ENCODE measurements at regions not wholly inside any gene's neighbourhood (a gene's known extent, or its start where the extent isn't known, plus 50 kb on each side); places are given as distances from the start of the nearest gene placed in this dataset.

GRCh38 chr6:125480571-125480970, 178.8 kb upstream of the HDDC2 start:
- no peak overlapping the region for H3K4me3 ChIP-seq (ENCODE audit: low read length)
- no peak for DNase-seq (ENCODE audit: low read depth, low spot score)

- no peak for DNase-seq (ENCODE audit: low read depth, low spot score)
- H3K4me3 ChIP-seq (ENCODE audit: low read length), result no peak overlapping the region
Observed at GRCh38 chr6:125481056-125481455, 179.3 kb upstream of the HDDC2 start.

GRCh38 chr6:125485757-125486156, 184.0 kb upstream of the HDDC2 start:
- no peak overlapping the region for H3K4me3 ChIP-seq (ENCODE audit: low read length)
- no peak for DNase-seq (ENCODE audit: low read depth, low spot score)

- DNase-seq (ENCODE audit: low read depth, low spot score), result no peak
- H3K4me3 ChIP-seq (ENCODE audit: low read length), result no peak overlapping the region
Observed at GRCh38 chr6:125486881-125487280, 185.1 kb upstream of the HDDC2 start.

GRCh38 chr6:125489579-125490285, 188.0 kb upstream of the HDDC2 start:
- H3K4me3 ChIP-seq (ENCODE audit: low read length), result no peak overlapping the region
- DNase-seq (ENCODE audit: low read depth, low spot score), result no peak

- no peak overlapping the region for H3K4me3 ChIP-seq (ENCODE audit: low read length)
- DNase-seq (ENCODE audit: low read depth, low spot score), result no peak
Observed at GRCh38 chr6:125491860-125492618, 190.3 kb upstream of the HDDC2 start.

DNA sequence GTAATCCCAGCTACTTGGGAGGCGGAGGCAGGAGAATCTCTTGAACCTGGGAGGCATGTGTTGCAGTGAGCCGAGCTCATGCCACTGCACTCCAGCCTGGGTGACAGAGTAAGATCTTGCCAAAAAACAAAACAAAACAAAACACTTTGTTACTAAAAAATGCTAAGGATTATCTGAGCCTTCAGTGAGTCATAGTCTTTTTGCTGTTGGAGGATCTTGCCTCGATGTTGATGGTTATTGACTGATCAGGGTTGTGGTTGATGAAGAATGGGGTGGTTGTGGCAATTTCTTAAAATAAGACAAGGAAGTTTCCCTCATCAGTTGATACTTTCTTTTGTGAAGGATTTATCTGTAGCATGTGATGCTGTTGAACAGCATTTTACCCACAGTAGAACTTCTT, 196.8 kb upstream of the HDDC2 start:
- no peak overlapping the region for H3K4me3 ChIP-seq (ENCODE audit: low read length)
- no peak for DNase-seq (ENCODE audit: low read depth, low spot score)

DNA sequence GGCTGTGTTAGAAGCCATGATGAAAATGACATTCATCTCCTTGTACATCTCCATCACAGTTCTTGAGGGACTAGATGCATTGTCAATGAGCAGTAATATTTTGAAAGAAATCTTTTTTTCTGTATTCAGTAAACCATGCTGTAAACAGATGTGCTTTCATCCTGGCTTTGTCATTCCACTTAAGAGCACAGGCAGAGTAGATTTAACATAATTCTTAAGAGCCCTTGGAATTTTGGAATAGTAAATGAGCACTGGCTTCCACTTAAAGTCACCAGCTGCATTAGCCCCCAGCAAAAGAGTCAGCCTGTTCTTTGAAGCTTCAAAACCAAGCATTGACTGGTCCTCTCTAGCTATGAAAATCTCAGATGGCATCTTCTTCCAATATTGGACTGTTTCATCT, 197.8 kb upstream of the HDDC2 start:
- DNase-seq (ENCODE audit: low read depth, low spot score), result no peak
- H3K4me3 ChIP-seq (ENCODE audit: low read length), result no peak overlapping the region

DNA sequence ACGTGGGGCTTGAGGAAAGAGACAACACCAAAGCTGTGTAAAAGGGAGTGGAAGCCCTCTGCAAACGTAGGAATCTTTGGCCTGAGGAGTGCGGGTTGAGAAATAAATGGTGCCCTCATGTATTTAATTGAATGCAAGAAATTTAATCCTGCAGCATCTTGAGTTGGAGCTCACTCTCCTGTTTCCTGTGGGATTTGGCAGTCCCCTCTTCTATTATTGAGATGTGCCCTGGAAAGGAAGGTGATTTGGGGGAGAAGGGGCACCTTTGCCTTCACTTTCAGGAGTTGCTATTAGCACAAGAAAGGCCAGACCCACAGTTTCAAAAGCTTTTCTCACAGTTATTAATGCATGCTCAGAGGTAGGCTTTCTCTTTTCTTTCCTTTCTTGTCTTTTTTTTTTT, 201.4 kb upstream of the HDDC2 start:
- no peak overlapping the region for H3K4me3 ChIP-seq (ENCODE audit: low read length)

GRCh38 chr6:125507987-125508655, 206.4 kb upstream of the HDDC2 start:
- H3K4me3 ChIP-seq (ENCODE audit: low read length), result no peak overlapping the region

More for the DNA sequence above, 201.4 kb upstream of the HDDC2 start:
- DNase-seq (ENCODE audit: low read depth, low spot score), result no peak

DNA sequence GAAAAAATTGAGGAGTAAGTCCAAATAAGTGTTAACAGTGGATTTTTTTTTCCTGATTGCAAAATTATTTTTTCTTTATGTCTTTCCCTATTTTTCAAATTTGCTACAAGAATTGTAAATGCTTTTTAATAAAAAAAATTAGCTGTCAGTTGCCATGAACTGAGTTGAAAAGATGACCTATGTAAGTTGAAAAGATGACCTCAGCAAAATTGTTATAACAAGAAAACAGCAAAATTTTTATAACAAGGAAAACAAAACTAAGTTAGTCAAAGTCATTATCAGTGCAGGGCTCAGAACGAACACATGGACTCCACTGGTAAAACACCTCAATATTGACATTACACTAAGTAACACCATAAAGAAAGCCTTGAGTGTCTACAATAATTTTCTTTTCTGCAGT, 207.0 kb upstream of the HDDC2 start:
- no peak overlapping the region for H3K4me3 ChIP-seq (ENCODE audit: low read length)

More at GRCh38 chr6:125507987-125508655, 206.4 kb upstream of the HDDC2 start:
- peak; percentile 2 for DNase-seq (ENCODE audit: low read depth, low spot score)

DNA sequence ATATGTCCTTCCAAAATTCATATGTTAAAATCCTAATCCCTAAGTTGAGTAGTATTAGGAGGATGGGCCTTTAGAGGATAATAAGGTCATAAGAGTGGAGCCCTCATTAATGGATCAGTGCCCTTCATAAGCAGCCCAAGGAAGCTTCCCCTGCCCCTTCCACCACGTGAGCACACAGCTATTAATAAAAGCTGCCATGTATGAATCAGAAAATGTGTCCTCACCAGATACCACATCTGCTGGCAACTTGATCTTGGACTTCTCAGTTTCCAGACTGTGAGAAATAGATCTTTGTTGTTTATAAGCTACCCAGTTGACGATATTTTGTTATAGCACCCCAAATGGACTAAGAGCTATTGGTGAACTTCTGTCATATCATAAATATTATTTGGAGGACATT, 207.7 kb upstream of the HDDC2 start:
- DNase-seq (ENCODE audit: low read depth, low spot score), result no peak
- no peak overlapping the region for H3K4me3 ChIP-seq (ENCODE audit: low read length)

More for the DNA sequence above, 207.0 kb upstream of the HDDC2 start:
- no peak for DNase-seq (ENCODE audit: low read depth, low spot score)

DNA sequence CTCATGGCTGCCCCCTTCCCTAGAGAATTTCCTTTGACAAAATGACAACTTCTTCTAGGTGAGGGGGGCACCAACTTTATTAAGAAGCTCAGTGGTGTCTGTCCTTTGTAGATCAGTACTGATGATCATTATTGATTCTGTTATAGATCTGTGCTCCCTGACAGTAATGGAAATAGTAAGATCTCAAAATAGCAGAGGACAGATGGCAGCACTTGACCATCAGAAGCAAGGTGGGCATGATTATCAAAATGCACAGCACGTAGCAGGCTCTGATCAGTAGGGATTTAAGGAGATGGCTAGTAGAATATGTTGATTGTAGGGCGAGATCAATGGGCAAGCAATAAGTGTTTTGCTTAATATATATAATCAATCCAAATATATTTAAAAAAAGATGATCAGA, 208.6 kb upstream of the HDDC2 start:
- no peak for DNase-seq (ENCODE audit: low read depth, low spot score)
- no peak overlapping the region for H3K4me3 ChIP-seq (ENCODE audit: low read length)

DNA sequence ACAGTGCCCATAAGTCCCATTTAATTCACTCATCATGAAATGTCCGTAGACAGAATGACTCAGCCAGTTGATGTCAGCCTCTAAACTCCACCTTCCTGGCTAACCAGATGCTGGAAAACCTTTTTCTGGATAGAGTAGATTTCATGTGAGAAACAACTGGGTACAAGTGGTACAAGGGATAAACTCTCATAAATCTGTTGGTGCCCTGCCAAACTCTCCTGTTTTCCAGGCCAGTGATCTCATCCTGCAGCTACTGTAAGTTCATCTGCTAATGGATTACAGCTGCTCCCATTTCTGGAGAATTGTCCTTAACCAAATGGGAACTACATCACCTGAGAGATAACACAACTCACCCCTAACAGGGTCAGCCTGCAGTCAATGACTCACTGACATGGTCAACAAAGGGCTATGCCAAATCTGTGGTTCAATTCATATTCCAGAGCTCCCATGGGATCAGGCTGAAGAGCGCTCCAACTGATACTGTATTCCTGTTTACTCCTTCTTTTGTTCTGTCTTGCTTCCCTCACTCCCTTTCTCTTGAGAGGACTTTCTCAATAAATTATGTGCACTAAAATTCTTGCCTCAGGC, 210.1 kb upstream of the HDDC2 start:
- no peak for DNase-seq (ENCODE audit: low read depth, low spot score)
- no peak overlapping the region for H3K4me3 ChIP-seq (ENCODE audit: low read length)

DNA sequence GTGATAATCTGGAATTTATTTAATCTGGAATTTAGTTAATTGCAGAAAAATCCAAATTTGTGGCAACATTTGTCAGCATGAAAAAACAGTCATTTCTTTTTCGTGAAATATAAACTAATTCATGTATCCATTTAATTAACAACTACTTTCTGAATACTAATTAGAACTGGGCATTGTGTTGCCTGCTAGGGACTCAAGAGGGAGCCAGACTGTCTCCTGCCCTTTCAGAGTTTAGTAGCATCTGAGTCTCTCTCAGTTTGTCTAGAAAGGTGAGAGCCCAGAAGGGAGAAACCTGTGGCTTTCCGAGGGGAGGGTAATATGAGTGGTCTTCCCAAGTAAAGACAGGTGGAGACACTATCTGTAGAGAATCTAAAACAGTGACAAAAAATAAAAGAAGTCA, 210.9 kb upstream of the HDDC2 start:
- H3K4me3 ChIP-seq (ENCODE audit: low read length), result no peak overlapping the region
- peak; percentile 7 for DNase-seq (ENCODE audit: low read depth, low spot score)

GRCh38 chr6:125513978-125514377, 212.2 kb upstream of the HDDC2 start:
- DNase-seq (ENCODE audit: low read depth, low spot score), result no peak
- H3K4me3 ChIP-seq (ENCODE audit: low read length), result no peak overlapping the region

DNA sequence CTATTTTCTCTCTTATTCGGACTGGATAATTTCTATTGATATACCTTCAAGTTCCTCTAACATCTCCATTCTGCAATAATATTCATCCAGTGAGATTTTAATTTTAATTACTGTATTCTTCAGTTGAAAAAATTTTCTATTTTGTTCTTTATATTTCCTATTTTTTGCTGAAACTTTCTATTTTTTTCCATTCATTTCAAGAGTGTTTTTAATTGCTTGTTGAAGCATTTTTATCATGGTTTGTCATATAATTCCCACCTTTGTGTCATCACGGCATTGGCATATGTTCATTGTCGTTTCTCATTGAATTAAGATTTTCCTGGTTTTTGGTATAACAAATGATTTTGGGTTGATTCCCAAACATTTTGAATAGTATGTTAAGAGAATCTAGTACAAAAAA, 214.9 kb upstream of the HDDC2 start:
- H3K4me3 ChIP-seq (ENCODE audit: low read length), result no peak overlapping the region
- no peak for DNase-seq (ENCODE audit: low read depth, low spot score)

GRCh38 chr6:125519367-125519766, 217.6 kb upstream of the HDDC2 start:
- DNase-seq (ENCODE audit: low read depth, low spot score), result no peak
- no peak overlapping the region for H3K4me3 ChIP-seq (ENCODE audit: low read length)

DNA sequence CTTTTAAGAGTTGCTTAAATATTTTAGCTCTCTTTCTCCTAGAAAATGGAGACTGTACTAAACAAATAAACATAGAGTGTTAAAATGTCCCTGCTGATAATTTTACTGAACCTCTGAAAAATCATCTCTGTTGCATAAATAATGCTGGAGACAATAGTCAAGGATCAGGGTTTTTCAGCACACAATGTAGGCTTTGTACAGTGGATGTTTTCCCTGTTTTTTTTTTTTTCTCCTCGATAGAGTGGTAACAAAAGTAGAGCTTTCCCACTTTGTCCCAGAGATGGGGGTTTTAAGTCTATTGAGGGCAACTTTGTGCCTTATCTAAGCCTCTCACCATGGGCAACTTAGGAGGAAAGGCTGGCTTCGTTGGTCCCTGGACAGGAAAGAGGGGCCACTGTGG, 222.6 kb upstream of the HDDC2 start:
- DNase-seq (ENCODE audit: low read depth, low spot score), result no peak
- no peak overlapping the region for H3K4me3 ChIP-seq (ENCODE audit: low read length)

All from Jurkat, Clone E6-1 (cell line).